Spleen (tissue), 11 donors: ENCODE measurements at regions not wholly inside any gene's neighbourhood (a gene's known extent, or its start where the extent isn't known, plus 50 kb on each side); places are given as distances from the start of the nearest gene placed in this dataset.

Experiments
- DNase-seq: peaks from one replicate; pipeline ENCODE4 v3.0.0-alpha.2; 2020
- H3K27ac ChIP-seq, 8 donors: fragments of 200-600 bp; sonication (generic) in 7 of 8; 1 replicate in 4 of 8; 2 replicates in 4 of 8; pipeline versions ENCODE4 v1.5.0 to v1.8.0; 2016 to 2021; ENCODE audit warnings: inconsistent platforms in 4 of 8, mild to moderate bottlenecking in 4 of 8, moderate library complexity in 1 of 8
- H3K27me3 ChIP-seq, 7 donors: fragments of 200-600 bp; sonication (generic) in 6 of 7; replicated peaks in 1 of 7; 1 replicate in 4 of 7; 2 replicates in 3 of 7; pipeline versions ENCODE4 v1.5.0 to v1.8.0; 2016 to 2021; ENCODE audit warnings: inconsistent platforms in 3 of 7, mild to moderate bottlenecking in 1 of 7
- H3K36me3 ChIP-seq, 6 donors: fragments of 200-600 bp; sonication (generic) in 5 of 6; 1 replicate in 4 of 6; 2 replicates in 2 of 6; pipeline versions ENCODE4 v1.5.0 to v1.8.0; 2016 to 2021; ENCODE audit warnings: inconsistent platforms in 2 of 6
- H3K4me1 ChIP-seq, 6 donors: fragments of 200-600 bp; sonication (generic) in 5 of 6; 1 replicate in 3 of 6; 2 replicates in 3 of 6; pipeline versions ENCODE4 v1.5.0 to v1.8.0; 2016 to 2021; ENCODE audit warnings: inconsistent platforms in 3 of 6
- H3K4me3 ChIP-seq, 8 donors: fragments of 200-600 bp; sonication (generic) in 7 of 8; 1 replicate in 4 of 8; 2 replicates in 4 of 8; pipeline versions ENCODE4 v1.5.0 to v1.8.0; 2016 to 2021; ENCODE audit warnings: inconsistent platforms in 4 of 8, mild to moderate bottlenecking in 4 of 8, moderate library complexity in 2 of 8
- H3K9me3 ChIP-seq, 8 donors: fragments of 200-600 bp; sonication (generic) in 7 of 8; 1 replicate in 4 of 8; 2 replicates in 4 of 8; pipeline versions ENCODE4 v1.5.0 to v1.8.0; 2016 to 2021; ENCODE audit warnings: inconsistent platforms in 4 of 8
- POLR2A ChIP-seq, 3 donors: fragments of 450-650 bp; IDR thresholded peaks; one replicate each; pipeline ENCODE4 v1.5.1; 2017; ENCODE audit warnings: antibody characterized with exemption in 3 of 3, mild to moderate bottlenecking in 1 of 3
- POLR2AphosphoS5 ChIP-seq, 3 donors: sonication (generic); formaldehyde crosslinking; IDR thresholded peaks; one replicate each; pipeline ENCODE4 v1.5.1; 2017; ENCODE audit warnings: antibody characterized with exemption in 3 of 3
- WGBS, 5 donors: extraction: QIAGEN DNeasy Blood & Tissue Kit in 3 of 5; methylation state at CpG; one replicate each; pipeline versions ENCODE4 v1.1.5 to v1.1.7; 2013 to 2018; 5-methylcytosine and 5-hydroxymethylcytosine counted together
- intact Hi-C: fragments of 100-400 bp; cut with DNase I; formaldehyde crosslinking; loops from one replicate; pipeline ENCODE4 v1.15.0; 2023; ENCODE audit warnings: low total_unique reads
- microRNA-seq, 3 donors: library from miRNA; unstranded; fragments of <30 nt; microRNA quantifications; one replicate each; pipeline versions ENCODE4 to v1.1.0, GENCODE V29; 2019 to 2020
- small RNA-seq, 4 donors: library from RNA; depleted of rRNA; stranded (forward); fragments of <200 nt; gene quantifications; one replicate each; pipeline ENCODE3, GENCODE V24; 2016
- TF ChIP-seq, protein P1 (sequence below), 11 experiments: fragments of 200-600 bp in 7 of 11; fragments of 450-650 bp in 4 of 11; sonication (generic) in 4 of 11; IDR thresholded peaks in 8 of 11; conservative IDR thresholded peaks in 3 of 11; 1 replicate in 7 of 11; 2 replicates in 4 of 11; pipeline versions ENCODE4 v1.4.0 to v1.8.0; 2016 to 2021; ENCODE audit warnings: antibody characterized with exemption in 11 of 11, inconsistent platforms in 4 of 11, mild to moderate bottlenecking in 1 of 11
- donor health status: healthy with polysubstance abuse.
- donor health status: DM: no; HTN: no; CAD: no; lungs with moderate emphysema.
- donor health status: DM: no; HTN: no; CAD: no.
- donor health status: Bipolar disorder and iron deficiency.
- donor health status: healthy.
- donor health status: DM: no; HTN: no; CAD: no.
- donor health status: DM: yes; HTN: yes; CAD: no.

GRCh38 chr6:33853736-33854135 is 49.9 kb upstream of the MLN start:
- no peak for DNase-seq
- H3K9me3 ChIP-seq: no peaks in the 10 kb centered on the region
- no peak overlapping the region for H3K4me3 ChIP-seq
- H3K27me3 ChIP-seq: peaks cover 0 to 92% (median 3%) of the 10 kb centered on the region in 7 donors
- 71 to 100% (median 90%) methylated on average over 3 of the region's 3 CpGs for WGBS, 5 donors
- intact Hi-C loops: no loop called here
- peaks cover 15 to 44% (median 31%) of the 10 kb centered on the region in 6 donors for H3K4me1 ChIP-seq
- TF ChIP-seq POLR2AphosphoS5 (IDR thresholded peaks at IDR 0.05) (no peak), POLR2A (IDR thresholded peaks at IDR 0.05) (no peak)
- TF ChIP-seq, protein P1, sequence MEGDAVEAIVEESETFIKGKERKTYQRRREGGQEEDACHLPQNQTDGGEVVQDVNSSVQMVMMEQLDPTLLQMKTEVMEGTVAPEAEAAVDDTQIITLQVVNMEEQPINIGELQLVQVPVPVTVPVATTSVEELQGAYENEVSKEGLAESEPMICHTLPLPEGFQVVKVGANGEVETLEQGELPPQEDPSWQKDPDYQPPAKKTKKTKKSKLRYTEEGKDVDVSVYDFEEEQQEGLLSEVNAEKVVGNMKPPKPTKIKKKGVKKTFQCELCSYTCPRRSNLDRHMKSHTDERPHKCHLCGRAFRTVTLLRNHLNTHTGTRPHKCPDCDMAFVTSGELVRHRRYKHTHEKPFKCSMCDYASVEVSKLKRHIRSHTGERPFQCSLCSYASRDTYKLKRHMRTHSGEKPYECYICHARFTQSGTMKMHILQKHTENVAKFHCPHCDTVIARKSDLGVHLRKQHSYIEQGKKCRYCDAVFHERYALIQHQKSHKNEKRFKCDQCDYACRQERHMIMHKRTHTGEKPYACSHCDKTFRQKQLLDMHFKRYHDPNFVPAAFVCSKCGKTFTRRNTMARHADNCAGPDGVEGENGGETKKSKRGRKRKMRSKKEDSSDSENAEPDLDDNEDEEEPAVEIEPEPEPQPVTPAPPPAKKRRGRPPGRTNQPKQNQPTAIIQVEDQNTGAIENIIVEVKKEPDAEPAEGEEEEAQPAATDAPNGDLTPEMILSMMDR (IDR thresholded peaks at IDR 0.05 in 8 of 11, conservative IDR thresholded peaks at IDR 0.05 in 3 of 11): no peak
- H3K36me3 ChIP-seq: no peaks in the 10 kb centered on the region
- H3K27ac ChIP-seq: no peak overlapping the region

Small RNAs in the stretch of these regions (microRNA-seq; reads per million reads assigned to microRNA genes)
- gene MIR7159: 0 reads per million in 3 donors

Small RNAs in the stretch of these regions (small RNA-seq; reads per million reads assigned to genes)
- gene AL138889.2 (0 reads per million in 4 donors), gene MIR7159 (0 reads per million in 4 donors)
